ENCODE measurements at regions not wholly inside any gene's neighbourhood (a gene's known extent, or its start where the extent isn't known, plus 50 kb on each side); places are given as distances from the start of the nearest gene placed in this dataset.

DNA sequence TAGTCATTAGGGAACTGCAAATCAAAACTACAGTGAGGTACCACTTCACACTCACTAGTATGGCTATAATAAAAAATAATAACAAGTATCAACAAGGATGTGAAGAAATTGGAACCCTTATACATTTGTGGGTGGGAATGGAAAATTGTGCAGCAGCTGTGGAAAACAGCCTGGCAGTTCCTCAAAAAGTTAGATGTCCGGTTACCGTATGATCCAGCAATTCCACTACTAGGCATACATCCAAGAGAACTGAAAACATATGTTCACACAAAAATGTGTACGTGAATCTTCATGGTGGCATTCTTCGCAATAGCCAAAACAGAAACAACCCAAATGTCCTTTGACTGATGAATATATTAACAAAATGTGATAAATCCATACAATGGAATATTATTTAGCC lies 187.9 kb upstream of the LYSMD4 start:
- in situ Hi-C loops (cut with HindIII; ENCODE audit: low pct_unique_long_range_greater_than_20kb, low sequenced_read_pairs): no loop called here

DNA sequence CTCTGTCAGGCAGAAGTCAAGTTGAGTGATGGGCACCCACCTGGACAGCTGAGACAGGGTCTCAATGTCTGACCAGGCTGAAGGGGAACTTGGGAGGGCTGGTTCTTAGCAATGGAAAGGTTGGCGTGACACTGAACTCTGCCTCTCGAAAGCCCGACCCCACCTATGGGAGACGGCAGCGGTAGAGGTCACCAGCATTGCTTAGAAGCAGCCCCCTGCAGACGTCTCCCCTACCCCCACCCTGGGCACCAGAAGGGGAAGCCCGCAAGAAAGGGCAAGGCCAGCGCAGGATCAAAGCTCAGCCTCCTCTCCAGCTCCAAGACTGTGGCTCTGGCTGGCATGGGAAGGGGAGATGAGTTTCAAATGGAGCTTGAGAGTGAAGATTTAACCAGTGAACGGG lies 184.8 kb upstream of the LYSMD4 start:
- DNase-seq (ENCODE audit: low read depth): no peak
- in situ Hi-C loops (cut with HindIII; ENCODE audit: low pct_unique_long_range_greater_than_20kb, low sequenced_read_pairs): no loop called here

More for the DNA sequence above, 187.9 kb upstream of the LYSMD4 start:
- DNase-seq (ENCODE audit: low read depth): no peak

DNA sequence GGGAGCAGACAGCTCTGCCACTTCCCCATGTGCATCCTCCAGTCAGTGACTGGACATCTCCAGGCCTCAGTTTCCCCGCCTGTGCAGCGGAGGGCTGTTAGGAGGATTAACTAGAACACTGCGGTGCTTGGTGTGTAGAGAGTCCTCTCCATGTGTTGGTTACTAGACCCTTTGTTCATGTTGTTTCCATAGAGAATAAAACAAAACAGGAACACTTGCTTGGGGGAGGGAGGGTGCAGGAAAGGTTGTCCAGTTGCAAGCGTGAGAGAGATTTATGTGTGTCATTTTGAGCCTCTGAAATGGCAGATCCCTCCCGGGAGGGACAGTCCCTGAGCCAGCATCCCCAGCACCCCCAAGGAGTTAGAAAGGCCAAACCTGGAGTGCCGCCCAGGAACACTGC lies 184.0 kb upstream of the LYSMD4 start:
- DNase-seq (ENCODE audit: low read depth): no peak
- in situ Hi-C loops (cut with HindIII; ENCODE audit: low pct_unique_long_range_greater_than_20kb, low sequenced_read_pairs): no loop called here

- in situ Hi-C loops (cut with HindIII; ENCODE audit: low pct_unique_long_range_greater_than_20kb, low sequenced_read_pairs): no loop called here
- DNase-seq (ENCODE audit: low read depth): no peak
Measured at GRCh38 chr15:99916668-99917223, 183.5 kb upstream of the LYSMD4 start.

- no peak for DNase-seq (ENCODE audit: low read depth)
- in situ Hi-C loops (cut with HindIII; ENCODE audit: low pct_unique_long_range_greater_than_20kb, low sequenced_read_pairs): no loop called here
Measured at GRCh38 chr15:99914723-99915122, 181.5 kb upstream of the LYSMD4 start.

- no peak for DNase-seq (ENCODE audit: low read depth)
- in situ Hi-C loops (cut with HindIII; ENCODE audit: low pct_unique_long_range_greater_than_20kb, low sequenced_read_pairs): no loop called here
Measured at GRCh38 chr15:99911816-99912215, 178.6 kb upstream of the LYSMD4 start.

GRCh38 chr15:99909592-99910295 lies 176.5 kb upstream of the LYSMD4 start:
- no peak for DNase-seq (ENCODE audit: low read depth)

DNA sequence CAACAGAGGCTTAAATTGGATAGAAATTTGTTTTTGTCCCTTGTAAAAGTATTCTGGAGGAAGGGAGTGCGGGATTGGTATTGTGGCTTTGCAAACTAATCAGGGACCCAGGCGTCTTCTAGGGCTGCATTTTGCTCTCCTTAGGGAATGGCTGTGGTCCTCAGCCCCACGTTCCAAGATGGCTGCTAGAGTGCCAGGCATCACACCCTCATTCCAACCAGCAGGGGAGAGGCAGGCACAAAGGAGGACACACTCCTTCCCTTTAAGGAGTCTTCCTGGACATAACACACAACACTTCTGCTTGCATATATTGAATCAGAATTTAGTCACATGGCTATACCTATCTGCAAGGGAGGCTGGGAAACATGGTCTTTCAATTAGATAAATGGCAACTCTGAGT lies 174.5 kb upstream of the LYSMD4 start:
- in situ Hi-C loops (cut with HindIII; ENCODE audit: low pct_unique_long_range_greater_than_20kb, low sequenced_read_pairs): no loop called here
- DNase-seq (ENCODE audit: low read depth): no peak

More at GRCh38 chr15:99909592-99910295, 176.5 kb upstream of the LYSMD4 start:
- in situ Hi-C loops (cut with HindIII; ENCODE audit: low pct_unique_long_range_greater_than_20kb, low sequenced_read_pairs): no loop called here

- in situ Hi-C loops (cut with HindIII; ENCODE audit: low pct_unique_long_range_greater_than_20kb, low sequenced_read_pairs): no loop called here
- no peak for DNase-seq (ENCODE audit: low read depth)
Measured at GRCh38 chr15:99906793-99907192, 173.6 kb upstream of the LYSMD4 start.

DNA sequence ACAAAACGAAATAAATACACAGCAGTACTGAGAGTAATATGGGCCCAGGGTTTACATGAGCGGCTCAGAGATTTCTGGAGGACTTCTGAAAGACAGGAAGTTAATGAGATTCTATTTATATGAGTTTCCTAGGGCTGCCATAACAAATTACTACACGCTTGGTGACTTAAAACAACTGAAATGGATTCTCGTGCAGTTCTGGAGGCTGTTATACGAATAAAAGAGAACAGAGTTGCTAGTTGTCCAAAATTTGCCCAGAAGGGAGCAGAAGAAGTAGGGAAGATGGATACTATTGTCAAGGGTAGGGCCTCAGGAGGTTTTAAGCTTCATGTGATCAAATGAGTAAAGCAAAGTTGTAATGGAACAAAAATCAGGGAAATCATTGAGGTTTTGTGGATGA lies 173.1 kb upstream of the LYSMD4 start:
- in situ Hi-C loops (cut with HindIII; ENCODE audit: low pct_unique_long_range_greater_than_20kb, low sequenced_read_pairs): no loop called here
- no peak for DNase-seq (ENCODE audit: low read depth)

- no peak for DNase-seq (ENCODE audit: low read depth)
- in situ Hi-C loops (cut with HindIII; ENCODE audit: low pct_unique_long_range_greater_than_20kb, low sequenced_read_pairs): no loop called here
Measured at GRCh38 chr15:99902248-99902928, 169.2 kb upstream of the LYSMD4 start.

DNA sequence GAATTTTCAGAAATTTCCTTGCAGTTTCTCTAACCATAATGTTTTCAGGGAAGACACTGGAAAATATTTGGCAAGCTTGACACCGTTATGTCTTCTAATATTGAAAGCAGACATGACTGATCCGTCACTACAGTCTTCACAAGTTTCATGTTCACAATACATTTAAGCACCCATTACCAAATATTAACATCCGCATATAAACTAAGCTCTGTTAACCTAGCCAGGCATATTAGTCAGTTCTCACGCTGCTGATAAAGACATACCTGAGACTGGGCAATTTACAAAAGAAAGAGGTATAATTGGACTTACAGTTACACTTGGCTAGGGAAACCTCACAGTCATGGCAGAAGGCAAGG lies 162.7 kb upstream of the LYSMD4 start:
- DNase-seq (ENCODE audit: low read depth): no peak
- in situ Hi-C loops (cut with HindIII; ENCODE audit: low pct_unique_long_range_greater_than_20kb, low sequenced_read_pairs): no loop called here

DNA sequence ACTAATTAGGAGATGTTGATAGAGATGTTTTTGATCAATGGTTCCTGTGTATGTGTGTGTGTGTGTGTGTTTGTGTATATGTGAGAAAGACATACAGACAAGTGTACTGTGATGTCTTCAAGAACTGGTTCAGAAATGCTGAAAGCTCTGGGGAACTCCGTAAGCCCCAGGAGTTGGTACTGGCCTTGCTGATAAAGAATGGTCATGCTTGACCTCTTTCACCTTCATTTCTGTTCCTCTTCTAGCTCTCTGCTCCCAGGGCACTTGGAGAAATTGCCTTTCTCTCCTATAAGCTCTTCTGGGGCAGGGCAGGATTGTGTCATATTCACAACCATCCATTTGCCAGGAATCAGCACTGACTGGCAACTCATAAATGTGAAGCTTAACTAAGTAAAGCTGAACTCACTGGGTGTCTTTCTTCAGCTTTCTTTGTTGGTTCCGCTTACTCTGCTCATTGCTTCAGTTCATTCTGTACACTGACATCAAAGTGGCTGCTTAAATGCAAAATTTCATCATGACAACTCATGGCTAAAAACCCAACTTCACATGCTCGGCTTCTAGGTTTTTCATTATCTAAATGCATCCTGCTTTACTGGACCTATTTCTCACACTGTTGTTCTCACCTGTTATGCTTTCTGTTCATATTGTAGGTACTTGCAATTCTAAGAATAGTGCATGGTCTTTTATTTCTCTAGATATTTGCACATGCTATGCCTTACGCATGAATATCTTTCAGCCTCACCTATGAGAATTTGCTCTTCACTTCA lies 162.1 kb upstream of the LYSMD4 start:
- no peak for DNase-seq (ENCODE audit: low read depth)
- in situ Hi-C loops (cut with HindIII; ENCODE audit: low pct_unique_long_range_greater_than_20kb, low sequenced_read_pairs): no loop called here

- in situ Hi-C loops (cut with HindIII; ENCODE audit: low pct_unique_long_range_greater_than_20kb, low sequenced_read_pairs): no loop called here
- no peak for DNase-seq (ENCODE audit: low read depth)
Measured at GRCh38 chr15:99878835-99879234, 145.6 kb upstream of the LYSMD4 start.

DNA sequence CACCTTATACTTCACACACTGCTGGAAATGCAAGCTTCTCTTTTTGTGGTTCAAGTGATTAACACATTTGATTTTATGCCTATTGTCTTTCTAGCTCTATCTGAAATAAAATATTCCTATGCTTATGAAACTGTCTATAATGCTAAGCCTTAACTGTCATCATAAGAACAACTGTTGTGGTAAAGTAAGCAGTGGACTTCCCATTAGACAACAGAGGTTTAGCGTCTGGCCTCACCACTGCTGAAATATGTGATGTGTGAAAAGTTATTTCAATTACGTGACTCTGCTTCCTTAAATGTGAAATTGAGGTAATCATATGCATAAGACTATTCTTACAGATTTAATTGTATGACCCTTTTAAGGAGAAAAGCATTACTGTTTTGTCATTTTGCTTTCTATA lies 140.2 kb upstream of the LYSMD4 start:
- no peak for DNase-seq (ENCODE audit: low read depth)
- in situ Hi-C loops (cut with HindIII; ENCODE audit: low pct_unique_long_range_greater_than_20kb, low sequenced_read_pairs): no loop called here

- in situ Hi-C loops (cut with HindIII; ENCODE audit: low pct_unique_long_range_greater_than_20kb, low sequenced_read_pairs): no loop called here
- DNase-seq (ENCODE audit: low read depth): no peak
Measured at GRCh38 chr15:99863550-99864198, 130.4 kb upstream of the LYSMD4 start.

- in situ Hi-C loops (cut with HindIII; ENCODE audit: low pct_unique_long_range_greater_than_20kb, low sequenced_read_pairs): no loop called here
- no peak for DNase-seq (ENCODE audit: low read depth)
Measured at GRCh38 chr15:99857836-99858235, 124.6 kb upstream of the LYSMD4 start.

- in situ Hi-C loops (cut with HindIII; ENCODE audit: low pct_unique_long_range_greater_than_20kb, low sequenced_read_pairs): no loop called here
Measured at GRCh38 chr15:99850517-99850916, 117.3 kb upstream of the LYSMD4 start.

GRCh38 chr15:99845009-99845408 lies 111.8 kb upstream of the LYSMD4 start:
- no peak for DNase-seq (ENCODE audit: low read depth)
- in situ Hi-C loops (cut with HindIII; ENCODE audit: low pct_unique_long_range_greater_than_20kb, low sequenced_read_pairs): no loop called here

More at GRCh38 chr15:99850517-99850916, 117.3 kb upstream of the LYSMD4 start:
- DNase-seq (ENCODE audit: low read depth): no peak
